Gastroesophageal sphincter (tissue), 4 donors: ENCODE measurements at regions not wholly inside any gene's neighbourhood (a gene's known extent, or its start where the extent isn't known, plus 50 kb on each side); places are given as distances from the start of the nearest gene placed in this dataset.

ENCODE experiments used
- ATAC-seq: fragments of 150-250 bp; one replicate; pipeline ENCODE4 v1.9.1; 2016; ENCODE audit warnings: mild to moderate bottlenecking, moderate library complexity
- H3K27ac ChIP-seq, 4 donors: fragments of 200-600 bp; sonication (generic) in 3 of 4; 1 replicate in 3 of 4; 2 replicates in 1 of 4; pipeline ENCODE4 v1.5.1; 2016 to 2019
- H3K27me3 ChIP-seq: fragments of 200-600 bp; sonication (generic); one replicate; pipeline ENCODE4 v1.5.1; 2019
- H3K36me3 ChIP-seq, 2 donors: fragments of 200-600 bp; sonication (generic); one replicate each; pipeline ENCODE4 v1.5.1; 2019; ENCODE audit warnings: control low read depth in 1 of 2
- H3K4me1 ChIP-seq, 3 donors: fragments of 200-600 bp; sonication (generic); 1 replicate in 2 of 3; 2 replicates in 1 of 3; pipeline ENCODE4 v1.5.1; 2016 to 2019; ENCODE audit warnings: control low read depth in 2 of 3
- H3K4me3 ChIP-seq, 2 donors: fragments of 200-600 bp; sonication (generic); one replicate each; pipeline ENCODE4 v1.5.1; 2019; ENCODE audit warnings: mild to moderate bottlenecking in 1 of 2, moderate library complexity in 1 of 2
- H3K9me3 ChIP-seq, 3 donors: fragments of 200-600 bp; sonication (generic); one replicate each; pipeline ENCODE4 v1.5.1; 2017 to 2019; ENCODE audit warnings: control low read depth in 2 of 3
- CTCF ChIP-seq, 4 experiments: fragments of 200-600 bp in 2 of 4; fragments of 450-650 bp in 2 of 4; sonication (generic) in 1 of 4; IDR thresholded peaks; one replicate each; pipeline ENCODE4 v1.5.1; 2017 to 2019; ENCODE audit warnings: antibody characterized with exemption in 4 of 4, mild to moderate bottlenecking in 2 of 4, moderate library complexity in 2 of 4
- EP300 ChIP-seq: sonication (generic); formaldehyde crosslinking; IDR thresholded peaks from one replicate; pipeline ENCODE4 v1.6.1; 2017; ENCODE audit warnings: antibody characterized with exemption, mild to moderate bottlenecking
- POLR2A ChIP-seq, 2 donors: fragments of 450-650 bp; IDR thresholded peaks; one replicate each; pipeline ENCODE4 v1.6.1; 2017; ENCODE audit warnings: antibody characterized with exemption in 2 of 2, mild to moderate bottlenecking in 2 of 2, moderate library complexity in 1 of 2
- POLR2AphosphoS5 ChIP-seq: sonication (generic); formaldehyde crosslinking; IDR thresholded peaks from one replicate; pipeline ENCODE4 v1.6.1; 2017; ENCODE audit warnings: antibody characterized with exemption
- WGBS, 2 donors: methylation state at CpG; one replicate each; pipeline ENCODE4 v1.1.5; 2018; ENCODE audit warnings: low coverage in 1 of 2; 5-methylcytosine and 5-hydroxymethylcytosine counted together

DNA sequence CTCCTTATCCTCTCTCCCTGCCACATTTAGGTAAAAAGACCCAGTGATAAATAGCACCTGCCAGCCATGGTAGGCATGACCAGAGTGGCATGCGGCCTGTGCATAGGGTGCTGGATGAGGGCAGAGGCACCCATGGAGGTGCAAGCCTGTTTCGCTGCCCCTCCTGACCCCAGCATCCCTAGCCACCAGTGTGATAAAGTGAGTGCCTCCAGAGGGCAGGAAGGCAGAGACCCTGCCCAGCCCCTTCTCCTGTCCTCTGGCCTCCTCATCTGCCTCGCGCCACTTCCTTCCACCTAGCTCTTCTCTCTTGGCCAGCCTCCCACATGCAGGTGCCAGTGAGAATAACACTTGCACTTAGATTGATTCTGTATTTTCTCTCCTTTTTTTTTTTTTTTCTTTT lies 108.3 kb upstream of the FUT8 start:
- Histone ChIP-seq H3K27ac (no peak overlapping the region), H3K9me3 (no peaks in the 10 kb centered on the region), H3K4me3 (no peak overlapping the region), H3K4me1 (no peaks in the 10 kb centered on the region), H3K36me3 (no peaks in the 10 kb centered on the region), H3K27me3 (no peaks in the 10 kb centered on the region)
- TF ChIP-seq POLR2A (IDR thresholded peaks at IDR 0.05) (no peak), CTCF (IDR thresholded peaks at IDR 0.05) (no peak), POLR2AphosphoS5 (no peak), EP300 (no peak)
- no peak for ATAC-seq
- 75 to 94% methylated on average over 2 to 4 of the region's 4 CpGs for WGBS, 2 donors

- H3K4me3 ChIP-seq = no peak overlapping the region
- H3K36me3 ChIP-seq = no peaks in the 10 kb centered on the region
- H3K27ac ChIP-seq = no peak overlapping the region
- WGBS, 2 donors = 100% methylated on average over 1 of the region's 2 CpGs
- ATAC-seq = no peak
- TF ChIP-seq EP300 = no peak
- no peak for TF ChIP-seq CTCF (IDR thresholded peaks at IDR 0.05)
- no peak for TF ChIP-seq POLR2A (IDR thresholded peaks at IDR 0.05)
- TF ChIP-seq POLR2AphosphoS5 = no peak
- H3K9me3 ChIP-seq = no peaks in the 10 kb centered on the region
- H3K4me1 ChIP-seq = no peaks in the 10 kb centered on the region
- H3K27me3 ChIP-seq = no peaks in the 10 kb centered on the region
These were observed 107.6 kb upstream of the FUT8 start for GRCh38 chr14:65304963-65305362.

- Histone ChIP-seq H3K4me1 (no peaks in the 10 kb centered on the region), H3K4me3 (no peak overlapping the region), H3K27ac (no peak overlapping the region), H3K9me3 (no peaks in the 10 kb centered on the region), H3K27me3 (no peaks in the 10 kb centered on the region), H3K36me3 (no peaks in the 10 kb centered on the region)
- TF ChIP-seq POLR2AphosphoS5 (no peak), POLR2A (IDR thresholded peaks at IDR 0.05) (no peak), CTCF (IDR thresholded peaks at IDR 0.05) (no peak), EP300 (no peak)
- no peak for ATAC-seq
These were observed 104.0 kb upstream of the FUT8 start for GRCh38 chr14:65308536-65308935.

- no peak for ATAC-seq
- H3K4me1 ChIP-seq = no peaks in the 10 kb centered on the region
- no peak for TF ChIP-seq CTCF (IDR thresholded peaks at IDR 0.05)
- no peak for TF ChIP-seq POLR2A (IDR thresholded peaks at IDR 0.05)
- no peak for TF ChIP-seq EP300
- TF ChIP-seq POLR2AphosphoS5 = no peak
- no peak overlapping the region for H3K27ac ChIP-seq
- peaks cover 0 to under 1% (median 0%) of the 10 kb centered on the region in 3 donors for H3K9me3 ChIP-seq
- 68 to 91% methylated on average over 2 of the region's 2 CpGs for WGBS, 2 donors
- H3K36me3 ChIP-seq = no peaks in the 10 kb centered on the region
- no peak overlapping the region for H3K4me3 ChIP-seq
- H3K27me3 ChIP-seq = no peaks in the 10 kb centered on the region
These were observed 102.0 kb upstream of the FUT8 start for GRCh38 chr14:65310568-65310967.

- Histone ChIP-seq H3K9me3 (peaks cover 0 to 7% (median 0%) of the 10 kb centered on the region in 3 donors), H3K4me1 (no peaks in the 10 kb centered on the region), H3K36me3 (no peaks in the 10 kb centered on the region), H3K4me3 (no peak overlapping the region), H3K27ac (no peak overlapping the region), H3K27me3 (no peaks in the 10 kb centered on the region)
- 77 to 86% methylated on average over 5 to 6 of the region's 6 CpGs for WGBS, 2 donors
- TF ChIP-seq POLR2A (IDR thresholded peaks at IDR 0.05) = no peak
- TF ChIP-seq EP300 = no peak
- no peak for TF ChIP-seq POLR2AphosphoS5
- no peak for TF ChIP-seq CTCF (IDR thresholded peaks at IDR 0.05)
- ATAC-seq = no peak
These were observed 99.7 kb upstream of the FUT8 start for GRCh38 chr14:65312859-65313258.
